SK-N-SH treated with all-trans-retinoic acid at 6 μM for 48 hours (cell line): ENCODE measurements at regions not wholly inside any gene's neighbourhood (a gene's known extent, or its start where the extent isn't known, plus 50 kb on each side); places are given as distances from the start of the nearest gene placed in this dataset.
A peak's percentile ranks its signal among the peaks of the same experiment; 100 is the strongest.

Experiments used
- ATAC-seq: fragments of 200-7000 bp; cut with Tn5 transposase; 3 replicates; pipeline ENCODE4 v1.9.1; 2020; ENCODE audit warnings: mild to moderate bottlenecking, moderate library complexity
- CREB5 ChIP-seq: fragments of 250-450 bp; sonication (Bioruptor Pico); IDR thresholded peaks from 2 replicates; pipeline ENCODE4 v1.5.1; 2020; ENCODE audit warnings: low read depth, mild to moderate bottlenecking, moderate library complexity
- CSRNP3 ChIP-seq: fragments of 250-450 bp; sonication (Bioruptor Pico); IDR thresholded peaks from 2 replicates; pipeline ENCODE4 v1.5.1; 2021; ENCODE audit warnings: mild to moderate bottlenecking, moderate library complexity
- GLIS3 ChIP-seq: fragments of 250-450 bp; sonication (Bioruptor Pico); IDR thresholded peaks from 2 replicates; pipeline ENCODE4 v1.5.0; 2020; ENCODE audit warnings: mild to moderate bottlenecking, moderate library complexity
- ISL1 ChIP-seq: fragments of 250-450 bp; sonication (Bioruptor Pico); IDR thresholded peaks from 2 replicates; pipeline ENCODE4 v2.1.2; 2022; ENCODE audit warnings: mild to moderate bottlenecking, moderate library complexity
- PPARA ChIP-seq: fragments of 250-450 bp; sonication (Bioruptor Pico); IDR thresholded peaks from 2 replicates; pipeline ENCODE4 v1.5.0; 2020; ENCODE audit warnings: mild to moderate bottlenecking, borderline replicate concordance
- TOX ChIP-seq: fragments of 250-450 bp; sonication (Bioruptor Pico); IDR thresholded peaks from 2 replicates; pipeline ENCODE4 v1.8.0; 2021; ENCODE audit warnings: mild to moderate bottlenecking, moderate library complexity, borderline replicate concordance
- ZC3H10 ChIP-seq: fragments of 250-450 bp; sonication (Bioruptor Pico); IDR thresholded peaks from 2 replicates; pipeline ENCODE4 v1.5.1; 2021; ENCODE audit warnings: mild to moderate bottlenecking, moderate library complexity
- ZFP3 ChIP-seq: fragments of 250-450 bp; sonication (Bioruptor Pico); IDR thresholded peaks from 2 replicates; pipeline ENCODE4 v1.5.0; 2020; ENCODE audit warnings: mild to moderate bottlenecking, moderate library complexity
- ZFP30 ChIP-seq: fragments of 450-650 bp; formaldehyde crosslinking; IDR thresholded peaks from 2 replicates; pipeline ENCODE4 v1.5.0; 2022; ENCODE audit warnings: mild to moderate bottlenecking, moderate library complexity
- ZNF70 ChIP-seq: fragments of 450-650 bp; formaldehyde crosslinking; IDR thresholded peaks from 2 replicates; pipeline ENCODE4 v1.5.0; 2020; ENCODE audit warnings: mild to moderate bottlenecking, moderate library complexity
- ZNF8 ChIP-seq: fragments of 450-650 bp; formaldehyde crosslinking; IDR thresholded peaks from 2 replicates; pipeline ENCODE4 v1.5.0; 2020; ENCODE audit warnings: mild to moderate bottlenecking, moderate library complexity
- TF ChIP-seq, protein P1 (sequence below): fragments of 250-450 bp; sonication (Bioruptor Pico); IDR thresholded peaks from 2 replicates; pipeline ENCODE4 v1.5.0; 2020; ENCODE audit warnings: mild to moderate bottlenecking, moderate library complexity
- TF ChIP-seq, protein P2 (sequence below): fragments of 250-450 bp; sonication (Bioruptor Pico); IDR thresholded peaks from 2 replicates; pipeline ENCODE4 v1.8.0; 2021; ENCODE audit warnings: low read depth, mild to moderate bottlenecking, moderate library complexity, borderline replicate concordance
- TF ChIP-seq, protein P3 (sequence below): fragments of 250-450 bp; sonication (Bioruptor Pico); IDR thresholded peaks from 2 replicates; pipeline ENCODE4 v1.8.0; 2020; ENCODE audit warnings: mild to moderate bottlenecking, moderate library complexity, borderline replicate concordance

DNA sequence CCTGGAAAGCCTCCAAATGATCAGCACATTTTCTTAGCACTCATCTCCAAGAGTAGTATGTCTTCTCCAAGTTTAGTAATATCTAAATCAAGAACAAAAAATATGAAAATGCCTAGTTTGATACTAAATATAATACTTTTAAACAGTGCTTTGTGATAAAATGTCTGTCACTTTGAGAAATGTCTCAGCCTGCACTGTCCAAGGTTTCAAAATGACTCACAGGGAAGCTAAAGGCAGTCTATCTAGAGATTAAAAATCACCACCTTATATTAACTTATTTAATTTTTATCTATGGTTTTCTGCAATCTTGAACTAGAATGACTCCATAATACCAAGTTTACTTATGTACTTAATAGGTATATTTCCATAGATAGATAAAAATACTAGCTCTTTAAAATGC is 633.0 kb upstream of the C9orf72 start:
- TF ChIP-seq TOX (CRISPR knock-in tag) (no peak), ISL1 (CRISPR knock-in tag) (peak; percentile 21; the same call in 1 of the 2 replicates)
- peak; percentile 52; the same call in 1 of the 3 replicates for ATAC-seq

GRCh38 chr9:28207657-28208056 is 634.4 kb upstream of the C9orf72 start:
- no peak for ATAC-seq
- TF ChIP-seq ZNF8 (CRISPR knock-in tag) (no peak), TOX (CRISPR knock-in tag) (no peak), ZC3H10 (no peak), ZFP3 (CRISPR knock-in tag) (no peak), PPARA (CRISPR knock-in tag) (no peak), ISL1 (CRISPR knock-in tag) (no peak), CREB5 (CRISPR knock-in tag) (no peak), ZFP30 (CRISPR knock-in tag) (no peak), CSRNP3 (CRISPR knock-in tag) (no peak)
- TF ChIP-seq, protein P1, sequence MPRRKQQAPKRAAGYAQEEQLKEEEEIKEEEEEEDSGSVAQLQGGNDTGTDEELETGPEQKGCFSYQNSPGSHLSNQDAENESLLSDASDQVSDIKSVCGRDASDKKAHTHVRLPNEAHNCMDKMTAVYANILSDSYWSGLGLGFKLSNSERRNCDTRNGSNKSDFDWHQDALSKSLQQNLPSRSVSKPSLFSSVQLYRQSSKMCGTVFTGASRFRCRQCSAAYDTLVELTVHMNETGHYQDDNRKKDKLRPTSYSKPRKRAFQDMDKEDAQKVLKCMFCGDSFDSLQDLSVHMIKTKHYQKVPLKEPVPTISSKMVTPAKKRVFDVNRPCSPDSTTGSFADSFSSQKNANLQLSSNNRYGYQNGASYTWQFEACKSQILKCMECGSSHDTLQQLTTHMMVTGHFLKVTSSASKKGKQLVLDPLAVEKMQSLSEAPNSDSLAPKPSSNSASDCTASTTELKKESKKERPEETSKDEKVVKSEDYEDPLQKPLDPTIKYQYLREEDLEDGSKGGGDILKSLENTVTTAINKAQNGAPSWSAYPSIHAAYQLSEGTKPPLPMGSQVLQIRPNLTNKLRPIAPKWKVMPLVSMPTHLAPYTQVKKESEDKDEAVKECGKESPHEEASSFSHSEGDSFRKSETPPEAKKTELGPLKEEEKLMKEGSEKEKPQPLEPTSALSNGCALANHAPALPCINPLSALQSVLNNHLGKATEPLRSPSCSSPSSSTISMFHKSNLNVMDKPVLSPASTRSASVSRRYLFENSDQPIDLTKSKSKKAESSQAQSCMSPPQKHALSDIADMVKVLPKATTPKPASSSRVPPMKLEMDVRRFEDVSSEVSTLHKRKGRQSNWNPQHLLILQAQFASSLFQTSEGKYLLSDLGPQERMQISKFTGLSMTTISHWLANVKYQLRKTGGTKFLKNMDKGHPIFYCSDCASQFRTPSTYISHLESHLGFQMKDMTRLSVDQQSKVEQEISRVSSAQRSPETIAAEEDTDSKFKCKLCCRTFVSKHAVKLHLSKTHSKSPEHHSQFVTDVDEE (CRISPR knock-in tag), result no peak
- TF ChIP-seq, protein P2, sequence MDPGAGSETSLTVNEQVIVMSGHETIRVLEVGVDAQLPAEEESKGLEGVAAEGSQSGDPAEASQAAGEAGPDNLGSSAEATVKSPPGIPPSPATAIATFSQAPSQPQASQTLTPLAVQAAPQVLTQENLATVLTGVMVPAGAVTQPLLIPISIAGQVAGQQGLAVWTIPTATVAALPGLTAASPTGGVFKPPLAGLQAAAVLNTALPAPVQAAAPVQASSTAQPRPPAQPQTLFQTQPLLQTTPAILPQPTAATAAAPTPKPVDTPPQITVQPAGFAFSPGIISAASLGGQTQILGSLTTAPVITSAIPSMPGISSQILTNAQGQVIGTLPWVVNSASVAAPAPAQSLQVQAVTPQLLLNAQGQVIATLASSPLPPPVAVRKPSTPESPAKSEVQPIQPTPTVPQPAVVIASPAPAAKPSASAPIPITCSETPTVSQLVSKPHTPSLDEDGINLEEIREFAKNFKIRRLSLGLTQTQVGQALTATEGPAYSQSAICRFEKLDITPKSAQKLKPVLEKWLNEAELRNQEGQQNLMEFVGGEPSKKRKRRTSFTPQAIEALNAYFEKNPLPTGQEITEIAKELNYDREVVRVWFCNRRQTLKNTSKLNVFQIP (CRISPR knock-in tag), result no peak
- TF ChIP-seq, protein P3, sequence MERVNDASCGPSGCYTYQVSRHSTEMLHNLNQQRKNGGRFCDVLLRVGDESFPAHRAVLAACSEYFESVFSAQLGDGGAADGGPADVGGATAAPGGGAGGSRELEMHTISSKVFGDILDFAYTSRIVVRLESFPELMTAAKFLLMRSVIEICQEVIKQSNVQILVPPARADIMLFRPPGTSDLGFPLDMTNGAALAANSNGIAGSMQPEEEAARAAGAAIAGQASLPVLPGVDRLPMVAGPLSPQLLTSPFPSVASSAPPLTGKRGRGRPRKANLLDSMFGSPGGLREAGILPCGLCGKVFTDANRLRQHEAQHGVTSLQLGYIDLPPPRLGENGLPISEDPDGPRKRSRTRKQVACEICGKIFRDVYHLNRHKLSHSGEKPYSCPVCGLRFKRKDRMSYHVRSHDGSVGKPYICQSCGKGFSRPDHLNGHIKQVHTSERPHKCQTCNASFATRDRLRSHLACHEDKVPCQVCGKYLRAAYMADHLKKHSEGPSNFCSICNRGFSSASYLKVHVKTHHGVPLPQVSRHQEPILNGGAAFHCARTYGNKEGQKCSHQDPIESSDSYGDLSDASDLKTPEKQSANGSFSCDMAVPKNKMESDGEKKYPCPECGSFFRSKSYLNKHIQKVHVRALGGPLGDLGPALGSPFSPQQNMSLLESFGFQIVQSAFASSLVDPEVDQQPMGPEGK (CRISPR knock-in tag), result no peak

- TF ChIP-seq TOX (CRISPR knock-in tag), result no peak
- no peak for TF ChIP-seq ZNF8 (CRISPR knock-in tag)
- TF ChIP-seq ZNF70, result no peak
- TF ChIP-seq GLIS3 (CRISPR knock-in tag), result no peak
- no peak for ATAC-seq
These were observed 635.8 kb upstream of the C9orf72 start for GRCh38 chr9:28209130-28209529.

GRCh38 chr9:28212979-28213378 is 639.7 kb upstream of the C9orf72 start:
- TF ChIP-seq ISL1 (CRISPR knock-in tag) (peak; percentile 88), CREB5 (CRISPR knock-in tag) (peak; percentile 90), CSRNP3 (CRISPR knock-in tag) (no peak)
- TF ChIP-seq, all 23 proteins: peak for 2
- peak; percentile 98 for ATAC-seq
